ENCODE measurements at regions not wholly inside any gene's neighbourhood (a gene's known extent, or its start where the extent isn't known, plus 50 kb on each side); places are given as distances from the start of the nearest gene placed in this dataset.
A peak's percentile ranks its signal among the peaks of the same experiment; 100 is the strongest.
"Not testable (repeated sequence)": the region's sequence is repeated elsewhere in the genome, so short reads cannot be mapped to it uniquely, and the experiment has no call there.

DNA sequence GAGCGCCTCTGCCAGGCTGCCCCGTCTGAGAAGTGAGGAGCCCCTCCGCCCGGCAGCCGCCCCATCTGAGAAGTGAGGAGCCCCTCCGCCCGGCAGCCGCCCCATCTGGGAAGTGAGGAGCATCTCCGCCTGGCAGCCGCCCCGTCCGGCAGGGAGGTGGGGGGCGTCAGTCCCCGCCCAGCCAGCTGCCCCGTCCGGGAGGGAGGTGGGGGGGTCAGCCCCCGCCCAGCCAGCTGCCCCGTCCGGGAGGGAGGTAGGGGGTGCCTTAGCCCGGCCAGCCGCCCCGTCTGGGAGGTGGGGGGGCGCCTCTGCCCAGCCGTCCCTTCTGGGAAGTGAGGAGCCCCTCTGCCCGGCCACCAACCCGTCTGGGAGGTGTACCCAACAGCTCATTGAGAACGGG is 75.4 kb upstream of the DIO2 start:
- DNase-seq: not testable (repeated sequence)

DNA sequence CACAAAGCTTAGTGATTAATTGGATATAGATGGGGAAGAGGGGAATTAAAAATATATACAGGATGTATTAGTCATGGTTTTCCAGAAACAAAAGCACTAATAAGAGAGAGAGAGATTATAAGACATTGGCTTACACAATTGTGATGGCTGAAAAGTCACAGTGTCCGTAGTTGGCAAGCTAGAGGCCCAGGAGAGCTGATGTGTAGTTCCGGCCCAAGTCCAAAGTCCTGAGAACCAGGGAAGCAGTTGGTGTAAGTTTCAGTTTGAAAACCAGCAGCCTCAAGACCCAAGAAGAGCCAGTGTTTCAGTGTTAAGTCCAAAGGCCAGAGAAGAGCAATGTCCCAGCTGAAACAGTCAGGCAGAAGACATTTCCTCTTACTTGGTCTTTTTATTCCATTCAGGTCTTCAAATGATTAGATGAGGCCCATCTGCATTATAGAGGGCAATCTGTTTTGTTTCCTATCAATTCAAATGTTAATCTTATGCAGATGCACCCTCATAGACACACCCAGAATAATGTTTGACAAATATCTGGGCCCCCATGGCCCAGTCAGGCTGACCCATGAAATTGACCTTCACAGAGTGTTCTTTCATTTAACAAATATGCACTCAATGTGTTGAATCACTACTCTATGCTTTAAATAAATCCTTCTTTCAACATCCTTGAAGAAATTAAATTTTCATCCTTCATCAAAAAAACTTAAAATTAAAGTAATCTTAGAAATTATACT is 67.2 kb upstream of the DIO2 start:
- no peak for DNase-seq

DNA sequence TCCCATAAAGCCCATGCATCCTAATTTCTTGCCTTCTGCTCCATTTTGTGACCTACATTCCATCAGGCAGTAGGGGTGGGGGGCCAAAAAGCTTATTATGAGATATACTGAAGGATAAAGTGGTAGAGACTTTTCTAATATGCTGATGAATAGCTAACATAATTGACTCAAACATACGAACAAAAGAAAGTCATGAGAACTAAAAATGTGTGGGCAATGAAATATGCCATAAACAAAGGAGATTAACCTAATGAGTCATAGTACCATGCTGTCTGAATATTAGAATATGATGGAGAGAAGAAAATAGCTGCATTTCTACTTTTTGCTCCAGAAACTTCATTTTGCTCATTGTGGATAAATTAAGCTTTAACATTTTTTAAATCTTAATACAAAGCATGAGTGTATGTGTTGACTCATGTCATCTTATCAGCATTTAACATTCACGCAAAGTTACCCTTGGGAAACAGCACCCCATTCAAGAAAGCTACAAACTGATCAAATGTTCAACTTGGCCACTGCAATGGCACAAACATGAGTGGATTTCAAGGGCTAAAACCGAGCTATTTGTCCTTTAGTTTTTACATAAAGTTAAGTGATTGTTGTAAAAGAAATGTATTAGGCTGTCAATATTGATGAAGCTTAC is 64.0 kb upstream of the DIO2 start:
- no peak for DNase-seq

DNA sequence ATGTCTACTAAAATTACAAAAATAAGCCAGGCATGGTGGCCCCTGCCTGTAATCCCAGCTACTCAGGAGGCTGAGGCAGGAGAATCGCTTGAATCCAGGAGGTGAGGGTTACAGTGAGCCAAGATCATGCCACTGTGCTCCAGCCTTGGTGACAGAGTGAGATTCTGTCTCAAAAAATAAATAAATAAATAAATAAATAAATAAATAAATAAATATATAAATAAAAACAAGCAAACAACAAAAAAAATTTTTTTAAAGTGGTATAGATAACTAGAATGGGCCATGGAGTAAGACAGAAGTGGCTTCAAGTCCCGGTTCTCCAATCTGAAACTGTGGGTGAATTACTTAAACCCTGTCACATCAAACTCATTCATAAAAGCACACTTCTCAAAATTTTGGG is 63.0 kb upstream of the DIO2 start:
- not testable (repeated sequence) for DNase-seq

DNA sequence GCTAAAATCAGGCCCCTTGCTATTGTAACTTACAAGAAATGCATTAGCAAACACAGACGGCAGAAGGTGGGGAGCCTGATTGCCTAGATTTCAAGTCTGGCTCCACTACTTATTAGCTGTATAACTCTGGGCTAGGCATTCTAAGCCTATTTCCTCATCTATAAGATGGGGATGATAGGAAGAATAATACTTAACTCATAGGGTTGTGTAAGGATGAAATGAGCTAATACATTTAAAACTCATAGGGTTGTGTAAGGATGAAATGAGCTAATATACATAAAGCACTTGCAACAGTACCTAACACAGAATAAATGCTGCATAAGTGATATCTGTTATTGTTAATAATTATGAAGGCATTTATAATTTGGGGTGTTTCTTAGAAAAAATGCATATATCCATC is 60.1 kb upstream of the DIO2 start:
- DNase-seq: peak; percentile 2

DNA sequence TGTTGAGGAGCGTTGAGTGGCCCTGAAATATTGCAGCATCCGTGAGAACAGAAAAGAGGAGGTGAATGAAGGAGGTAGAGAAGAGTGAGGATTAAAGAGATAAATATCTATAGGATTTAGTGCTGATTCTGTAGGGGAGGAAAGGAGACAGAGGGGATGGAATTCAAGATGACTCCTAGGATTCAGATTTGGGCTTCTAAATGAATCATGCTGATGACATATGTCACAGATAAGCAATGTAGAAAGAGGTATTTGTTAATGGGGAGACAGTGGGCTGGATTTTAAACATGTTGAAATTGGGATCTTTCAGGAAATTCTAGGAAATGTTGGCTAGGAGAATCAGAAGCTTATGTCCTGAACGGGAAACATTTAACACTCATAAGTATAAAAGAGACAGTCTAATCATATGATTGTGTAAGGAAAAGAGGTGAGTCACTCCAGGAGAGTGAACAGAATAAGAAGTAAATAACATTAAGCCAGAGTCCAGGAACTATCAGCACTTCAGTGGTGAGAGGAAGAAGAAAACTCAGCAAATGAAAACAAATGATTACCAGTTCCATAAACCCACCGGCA is 58.1 kb upstream of the DIO2 start:
- no peak for DNase-seq

DNA sequence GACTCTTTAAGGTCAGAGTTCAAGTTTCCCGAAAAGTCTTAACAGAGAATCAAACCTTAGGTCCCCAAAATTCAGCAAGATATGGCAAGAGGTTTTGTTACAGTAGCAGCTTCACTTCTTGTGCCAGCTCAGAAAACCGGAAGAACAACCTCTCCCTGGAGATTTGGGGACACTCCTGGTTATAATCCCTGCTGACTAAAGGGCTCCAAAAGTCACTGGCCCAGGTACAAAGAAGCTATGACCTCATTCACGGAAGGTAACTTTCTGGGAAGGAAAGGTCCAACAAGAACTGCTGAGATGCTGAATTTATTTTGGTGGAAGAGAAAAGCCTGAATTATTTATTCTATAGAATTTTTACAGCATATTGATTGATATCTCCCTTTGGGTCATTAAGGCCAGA is 55.6 kb upstream of the DIO2 start:
- DNase-seq: no peak

DNA sequence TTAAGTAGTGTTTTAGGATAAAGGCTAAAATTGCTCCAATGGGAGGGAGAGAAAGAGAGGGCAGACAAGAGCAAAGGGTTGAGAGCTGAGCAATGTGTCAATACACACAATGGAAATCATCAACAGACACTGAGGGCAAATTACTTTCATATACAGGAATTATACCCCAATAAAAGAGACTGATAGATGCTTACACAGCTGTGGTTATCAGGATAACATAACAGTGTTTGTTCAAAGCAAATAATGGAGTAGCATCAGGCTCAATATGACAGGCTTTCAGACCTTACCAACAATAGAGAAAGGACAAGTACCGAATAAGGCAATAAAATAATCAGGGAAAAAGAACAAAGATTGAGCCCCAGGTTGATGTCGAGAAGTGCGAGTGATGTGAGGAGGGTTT is 53.4 kb upstream of the DIO2 start:
- DNase-seq: no peak

Data from suppressor macrophage treated with lipopolysaccharide for 4 hours (primary cell).